GM12878 (cell line): ENCODE measurements at regions not wholly inside any gene's neighbourhood (a gene's known extent, or its start where the extent isn't known, plus 50 kb on each side); places are given as distances from the start of the nearest gene placed in this dataset.
A peak's percentile ranks its signal among the peaks of the same experiment; 100 is the strongest.

Experiments used
- ATF7 ChIP-seq: fragments of 450-650 bp; IDR thresholded peaks from 2 replicates; pipeline ENCODE4 v1.6.1; 2016; ENCODE audit warnings: low read depth, mild to moderate bottlenecking
- CREM ChIP-seq: IDR thresholded peaks from 2 replicates; pipeline ENCODE4 v1.6.1; 2014; ENCODE audit warnings: antibody characterized with exemption, low read depth
- FOXM1 ChIP-seq: IDR thresholded peaks from 2 replicates; pipeline ENCODE4 v1.6.1; 2012; ENCODE audit warnings: low read depth, mild to moderate bottlenecking, inconsistent platforms, low read length, moderate library complexity
- JUND ChIP-seq: IDR thresholded peaks from 2 replicates; pipeline ENCODE4 v1.6.1; 2012; ENCODE audit warnings: low read depth, mild to moderate bottlenecking, low read length, improper control_type of control experiment, moderate library complexity
- NRF1 ChIP-seq: conservative IDR thresholded peaks from 2 replicates; pipeline ENCODE4 v1.6.1; 2011; ENCODE audit warnings: mild to moderate bottlenecking, low read depth, low read length, improper control_type of control experiment
- POLR2A ChIP-seq: IDR thresholded peaks from 2 replicates; pipeline ENCODE4 v1.6.1; 2011; ENCODE audit warnings: low read depth, mild to moderate bottlenecking, low read length
- RUNX3 ChIP-seq: IDR thresholded peaks from 2 replicates; pipeline ENCODE4 v1.6.1; 2012; ENCODE audit warnings: low read length, inconsistent platforms
- SMAD5 ChIP-seq: IDR thresholded peaks from 2 replicates; pipeline ENCODE4 v1.6.1; 2016; ENCODE audit warnings: antibody characterized with exemption, low read depth
- SMARCA5 ChIP-seq: fragments of 450-650 bp; IDR thresholded peaks from 2 replicates; pipeline ENCODE4 v1.6.1; 2017; ENCODE audit warnings: mild to moderate bottlenecking
- STAT3 ChIP-seq: IDR thresholded peaks from 2 replicates; pipeline ENCODE4 v1.6.1; 2011; ENCODE audit warnings: low read depth, low read length, improper control_type of control experiment
- TF ChIP-seq, protein P1 (sequence below): fragments of 450-650 bp; IDR thresholded peaks from 2 replicates; pipeline ENCODE4 v1.6.1; 2017; ENCODE audit warnings: antibody characterized with exemption, mild to moderate bottlenecking, moderate library complexity
- TF ChIP-seq, protein P2 (sequence below): fragments of 450-650 bp; IDR thresholded peaks from 2 replicates; pipeline ENCODE4 v1.6.1; 2017; ENCODE audit warnings: low read depth, mild to moderate bottlenecking, moderate library complexity
- TF ChIP-seq, protein P3 (sequence below): IDR thresholded peaks from 2 replicates; pipeline ENCODE4 v1.6.1; 2011; ENCODE audit warnings: low read depth, low read length, improper control_type of control experiment, borderline replicate concordance
- TF ChIP-seq, protein P4 (sequence below): IDR thresholded peaks from 2 replicates; pipeline ENCODE4 v1.6.1; 2011; ENCODE audit warnings: borderline replicate concordance, low read depth, mild to moderate bottlenecking, moderate library complexity, low read length; ENCODE audit not compliant: insufficient read depth, poor library complexity, severe bottlenecking
- TF ChIP-seq, protein P5 (sequence below): fragments of 450-650 bp; IDR thresholded peaks from 2 replicates; pipeline ENCODE4 v1.6.1; 2017; ENCODE audit warnings: mild to moderate bottlenecking
- TF ChIP-seq, protein P6 (sequence below): fragments of 150-350 bp; IDR thresholded peaks from 2 replicates; pipeline ENCODE4 v1.6.1; 2016; ENCODE audit warnings: low read depth, low read length
- TF ChIP-seq, protein P7 (sequence below): fragments of 450-650 bp; IDR thresholded peaks from 2 replicates; pipeline ENCODE4 v1.6.1; 2016; ENCODE audit warnings: mild to moderate bottlenecking

DNA sequence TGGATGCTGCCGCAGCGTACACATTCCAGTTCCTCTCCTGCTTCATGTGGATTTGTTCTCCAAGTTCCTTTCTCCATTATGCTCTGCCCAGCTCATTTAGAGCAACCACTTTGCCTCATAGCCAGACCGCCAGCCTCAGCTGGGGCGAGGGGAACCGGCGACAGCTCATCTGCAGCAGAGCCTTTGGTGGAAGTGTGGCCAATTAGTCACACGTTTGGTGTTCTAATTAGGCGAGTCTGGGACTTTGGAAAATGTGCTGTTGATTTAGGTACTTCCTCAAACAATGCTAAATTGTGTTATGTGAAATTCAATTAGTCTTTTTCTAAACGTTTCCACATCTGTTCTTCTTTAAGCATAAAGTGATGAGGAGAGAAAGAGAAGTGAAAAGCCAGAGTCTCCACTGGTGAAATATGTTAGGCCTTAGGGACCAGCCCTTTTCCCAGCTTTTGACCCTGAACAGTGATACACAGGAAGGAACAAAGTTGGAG, 217.9 kb downstream of the TBX18 start (continued):
- TF ChIP-seq, protein P1, sequence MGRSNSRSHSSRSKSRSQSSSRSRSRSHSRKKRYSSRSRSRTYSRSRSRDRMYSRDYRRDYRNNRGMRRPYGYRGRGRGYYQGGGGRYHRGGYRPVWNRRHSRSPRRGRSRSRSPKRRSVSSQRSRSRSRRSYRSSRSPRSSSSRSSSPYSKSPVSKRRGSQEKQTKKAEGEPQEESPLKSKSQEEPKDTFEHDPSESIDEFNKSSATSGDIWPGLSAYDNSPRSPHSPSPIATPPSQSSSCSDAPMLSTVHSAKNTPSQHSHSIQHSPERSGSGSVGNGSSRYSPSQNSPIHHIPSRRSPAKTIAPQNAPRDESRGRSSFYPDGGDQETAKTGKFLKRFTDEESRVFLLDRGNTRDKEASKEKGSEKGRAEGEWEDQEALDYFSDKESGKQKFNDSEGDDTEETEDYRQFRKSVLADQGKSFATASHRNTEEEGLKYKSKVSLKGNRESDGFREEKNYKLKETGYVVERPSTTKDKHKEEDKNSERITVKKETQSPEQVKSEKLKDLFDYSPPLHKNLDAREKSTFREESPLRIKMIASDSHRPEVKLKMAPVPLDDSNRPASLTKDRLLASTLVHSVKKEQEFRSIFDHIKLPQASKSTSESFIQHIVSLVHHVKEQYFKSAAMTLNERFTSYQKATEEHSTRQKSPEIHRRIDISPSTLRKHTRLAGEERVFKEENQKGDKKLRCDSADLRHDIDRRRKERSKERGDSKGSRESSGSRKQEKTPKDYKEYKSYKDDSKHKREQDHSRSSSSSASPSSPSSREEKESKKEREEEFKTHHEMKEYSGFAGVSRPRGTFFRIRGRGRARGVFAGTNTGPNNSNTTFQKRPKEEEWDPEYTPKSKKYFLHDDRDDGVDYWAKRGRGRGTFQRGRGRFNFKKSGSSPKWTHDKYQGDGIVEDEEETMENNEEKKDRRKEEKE: no peak
- TF ChIP-seq STAT3 (no peak), POLR2A (no peak), CREM (no peak), ATF7 (peak; percentile 76), SMAD5 (no peak), NRF1 (no peak), RUNX3 (no peak), FOXM1 (no peak), JUND (no peak; the same call in 1 of the 2 replicates), SMARCA5 (peak; percentile 36; the same call in 1 of the 2 replicates)
- TF ChIP-seq, protein P2, sequence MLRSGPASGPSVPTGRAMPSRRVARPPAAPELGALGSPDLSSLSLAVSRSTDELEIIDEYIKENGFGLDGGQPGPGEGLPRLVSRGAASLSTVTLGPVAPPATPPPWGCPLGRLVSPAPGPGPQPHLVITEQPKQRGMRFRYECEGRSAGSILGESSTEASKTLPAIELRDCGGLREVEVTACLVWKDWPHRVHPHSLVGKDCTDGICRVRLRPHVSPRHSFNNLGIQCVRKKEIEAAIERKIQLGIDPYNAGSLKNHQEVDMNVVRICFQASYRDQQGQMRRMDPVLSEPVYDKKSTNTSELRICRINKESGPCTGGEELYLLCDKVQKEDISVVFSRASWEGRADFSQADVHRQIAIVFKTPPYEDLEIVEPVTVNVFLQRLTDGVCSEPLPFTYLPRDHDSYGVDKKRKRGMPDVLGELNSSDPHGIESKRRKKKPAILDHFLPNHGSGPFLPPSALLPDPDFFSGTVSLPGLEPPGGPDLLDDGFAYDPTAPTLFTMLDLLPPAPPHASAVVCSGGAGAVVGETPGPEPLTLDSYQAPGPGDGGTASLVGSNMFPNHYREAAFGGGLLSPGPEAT: peak; percentile 95
- TF ChIP-seq, protein P3, sequence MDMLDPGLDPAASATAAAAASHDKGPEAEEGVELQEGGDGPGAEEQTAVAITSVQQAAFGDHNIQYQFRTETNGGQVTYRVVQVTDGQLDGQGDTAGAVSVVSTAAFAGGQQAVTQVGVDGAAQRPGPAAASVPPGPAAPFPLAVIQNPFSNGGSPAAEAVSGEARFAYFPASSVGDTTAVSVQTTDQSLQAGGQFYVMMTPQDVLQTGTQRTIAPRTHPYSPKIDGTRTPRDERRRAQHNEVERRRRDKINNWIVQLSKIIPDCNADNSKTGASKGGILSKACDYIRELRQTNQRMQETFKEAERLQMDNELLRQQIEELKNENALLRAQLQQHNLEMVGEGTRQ: no peak
- TF ChIP-seq, protein P4, sequence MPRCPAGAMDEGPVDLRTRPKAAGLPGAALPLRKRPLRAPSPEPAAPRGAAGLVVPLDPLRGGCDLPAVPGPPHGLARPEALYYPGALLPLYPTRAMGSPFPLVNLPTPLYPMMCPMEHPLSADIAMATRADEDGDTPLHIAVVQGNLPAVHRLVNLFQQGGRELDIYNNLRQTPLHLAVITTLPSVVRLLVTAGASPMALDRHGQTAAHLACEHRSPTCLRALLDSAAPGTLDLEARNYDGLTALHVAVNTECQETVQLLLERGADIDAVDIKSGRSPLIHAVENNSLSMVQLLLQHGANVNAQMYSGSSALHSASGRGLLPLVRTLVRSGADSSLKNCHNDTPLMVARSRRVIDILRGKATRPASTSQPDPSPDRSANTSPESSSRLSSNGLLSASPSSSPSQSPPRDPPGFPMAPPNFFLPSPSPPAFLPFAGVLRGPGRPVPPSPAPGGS: no peak
- TF ChIP-seq, protein P5, sequence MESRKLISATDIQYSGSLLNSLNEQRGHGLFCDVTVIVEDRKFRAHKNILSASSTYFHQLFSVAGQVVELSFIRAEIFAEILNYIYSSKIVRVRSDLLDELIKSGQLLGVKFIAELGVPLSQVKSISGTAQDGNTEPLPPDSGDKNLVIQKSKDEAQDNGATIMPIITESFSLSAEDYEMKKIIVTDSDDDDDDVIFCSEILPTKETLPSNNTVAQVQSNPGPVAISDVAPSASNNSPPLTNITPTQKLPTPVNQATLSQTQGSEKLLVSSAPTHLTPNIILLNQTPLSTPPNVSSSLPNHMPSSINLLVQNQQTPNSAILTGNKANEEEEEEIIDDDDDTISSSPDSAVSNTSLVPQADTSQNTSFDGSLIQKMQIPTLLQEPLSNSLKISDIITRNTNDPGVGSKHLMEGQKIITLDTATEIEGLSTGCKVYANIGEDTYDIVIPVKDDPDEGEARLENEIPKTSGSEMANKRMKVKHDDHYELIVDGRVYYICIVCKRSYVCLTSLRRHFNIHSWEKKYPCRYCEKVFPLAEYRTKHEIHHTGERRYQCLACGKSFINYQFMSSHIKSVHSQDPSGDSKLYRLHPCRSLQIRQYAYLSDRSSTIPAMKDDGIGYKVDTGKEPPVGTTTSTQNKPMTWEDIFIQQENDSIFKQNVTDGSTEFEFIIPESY: no peak
- TF ChIP-seq, protein P6, sequence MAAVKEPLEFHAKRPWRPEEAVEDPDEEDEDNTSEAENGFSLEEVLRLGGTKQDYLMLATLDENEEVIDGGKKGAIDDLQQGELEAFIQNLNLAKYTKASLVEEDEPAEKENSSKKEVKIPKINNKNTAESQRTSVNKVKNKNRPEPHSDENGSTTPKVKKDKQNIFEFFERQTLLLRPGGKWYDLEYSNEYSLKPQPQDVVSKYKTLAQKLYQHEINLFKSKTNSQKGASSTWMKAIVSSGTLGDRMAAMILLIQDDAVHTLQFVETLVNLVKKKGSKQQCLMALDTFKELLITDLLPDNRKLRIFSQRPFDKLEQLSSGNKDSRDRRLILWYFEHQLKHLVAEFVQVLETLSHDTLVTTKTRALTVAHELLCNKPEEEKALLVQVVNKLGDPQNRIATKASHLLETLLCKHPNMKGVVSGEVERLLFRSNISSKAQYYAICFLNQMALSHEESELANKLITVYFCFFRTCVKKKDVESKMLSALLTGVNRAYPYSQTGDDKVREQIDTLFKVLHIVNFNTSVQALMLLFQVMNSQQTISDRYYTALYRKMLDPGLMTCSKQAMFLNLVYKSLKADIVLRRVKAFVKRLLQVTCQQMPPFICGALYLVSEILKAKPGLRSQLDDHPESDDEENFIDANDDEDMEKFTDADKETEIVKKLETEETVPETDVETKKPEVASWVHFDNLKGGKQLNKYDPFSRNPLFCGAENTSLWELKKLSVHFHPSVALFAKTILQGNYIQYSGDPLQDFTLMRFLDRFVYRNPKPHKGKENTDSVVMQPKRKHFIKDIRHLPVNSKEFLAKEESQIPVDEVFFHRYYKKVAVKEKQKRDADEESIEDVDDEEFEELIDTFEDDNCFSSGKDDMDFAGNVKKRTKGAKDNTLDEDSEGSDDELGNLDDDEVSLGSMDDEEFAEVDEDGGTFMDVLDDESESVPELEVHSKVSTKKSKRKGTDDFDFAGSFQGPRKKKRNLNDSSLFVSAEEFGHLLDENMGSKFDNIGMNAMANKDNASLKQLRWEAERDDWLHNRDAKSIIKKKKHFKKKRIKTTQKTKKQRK: no peak
- TF ChIP-seq, protein P7, sequence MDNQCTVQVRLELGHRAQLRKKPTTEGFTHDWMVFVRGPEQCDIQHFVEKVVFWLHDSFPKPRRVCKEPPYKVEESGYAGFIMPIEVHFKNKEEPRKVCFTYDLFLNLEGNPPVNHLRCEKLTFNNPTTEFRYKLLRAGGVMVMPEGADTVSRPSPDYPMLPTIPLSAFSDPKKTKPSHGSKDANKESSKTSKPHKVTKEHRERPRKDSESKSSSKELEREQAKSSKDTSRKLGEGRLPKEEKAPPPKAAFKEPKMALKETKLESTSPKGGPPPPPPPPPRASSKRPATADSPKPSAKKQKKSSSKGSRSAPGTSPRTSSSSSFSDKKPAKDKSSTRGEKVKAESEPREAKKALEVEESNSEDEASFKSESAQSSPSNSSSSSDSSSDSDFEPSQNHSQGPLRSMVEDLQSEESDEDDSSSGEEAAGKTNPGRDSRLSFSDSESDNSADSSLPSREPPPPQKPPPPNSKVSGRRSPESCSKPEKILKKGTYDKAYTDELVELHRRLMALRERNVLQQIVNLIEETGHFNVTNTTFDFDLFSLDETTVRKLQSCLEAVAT: peak; percentile 78
